ENCODE measurements at regions not wholly inside any gene's neighbourhood (a gene's known extent, or its start where the extent isn't known, plus 50 kb on each side); places are given as distances from the start of the nearest gene placed in this dataset.

- no peaks in the 10 kb centered on the region for H3K27me3 ChIP-seq (ENCODE audit: insufficient read depth, low read depth, low read length)
- H3K9ac ChIP-seq (ENCODE audit: low read length), result no peak overlapping the region
- TF ChIP-seq EZH2 (IDR thresholded peaks at IDR 0.05; ENCODE audit: borderline replicate concordance, insufficient read depth, low read length, poor library complexity, severe bottlenecking) (no peak), MXI1 (conservative IDR thresholded peaks at IDR 0.05; ENCODE audit: poor library complexity, severe bottlenecking) (no peak), POLR2AphosphoS5 (IDR thresholded peaks at IDR 0.05) (no peak), SMC3 (conservative IDR thresholded peaks at IDR 0.05; ENCODE audit: poor library complexity) (no peak), CTCF (IDR thresholded peaks at IDR 0.05; ENCODE audit: poor library complexity, severe bottlenecking) (no peak), EP300 (conservative IDR thresholded peaks at IDR 0.05; ENCODE audit: poor library complexity, severe bottlenecking) (no peak), REST (IDR thresholded peaks at IDR 0.05; ENCODE audit: borderline replicate concordance) (no peak), RAD21 (conservative IDR thresholded peaks at IDR 0.05) (no peak), TAF1 (IDR thresholded peaks at IDR 0.05; ENCODE audit: low read depth) (no peak)
- no peaks in the 10 kb centered on the region for H4K20me1 ChIP-seq (ENCODE audit: insufficient read depth)
- no peaks in the 10 kb centered on the region for H3K36me3 ChIP-seq (ENCODE audit: insufficient read depth, low read length)
- H3K9me3 ChIP-seq (ENCODE audit: low read length), result no peaks in the 10 kb centered on the region
- H3K27ac ChIP-seq (ENCODE audit: low read length), result no peak overlapping the region
- no peaks in the 10 kb centered on the region for H3K9me2 ChIP-seq (ENCODE audit: insufficient read depth, low read length)
- H3K4me2 ChIP-seq (ENCODE audit: low read length), result no peak overlapping the region
- H2AFZ ChIP-seq (ENCODE audit: low read depth, low read length), result no peak overlapping the region
- H3F3A ChIP-seq (ENCODE audit: insufficient read depth, low read length, poor library complexity, severe bottlenecking), result no peaks in the 10 kb centered on the region
- no peak overlapping the region for H3K4me3 ChIP-seq (ENCODE audit: low read length)
- peaks cover under 1% of the 10 kb centered on the region for H3K79me2 ChIP-seq (replicated peaks; ENCODE audit: insufficient read depth, low read length)
Measured at GRCh38 chr12:111076611-111077451, 156.5 kb upstream of the MYL2 start.

DNA sequence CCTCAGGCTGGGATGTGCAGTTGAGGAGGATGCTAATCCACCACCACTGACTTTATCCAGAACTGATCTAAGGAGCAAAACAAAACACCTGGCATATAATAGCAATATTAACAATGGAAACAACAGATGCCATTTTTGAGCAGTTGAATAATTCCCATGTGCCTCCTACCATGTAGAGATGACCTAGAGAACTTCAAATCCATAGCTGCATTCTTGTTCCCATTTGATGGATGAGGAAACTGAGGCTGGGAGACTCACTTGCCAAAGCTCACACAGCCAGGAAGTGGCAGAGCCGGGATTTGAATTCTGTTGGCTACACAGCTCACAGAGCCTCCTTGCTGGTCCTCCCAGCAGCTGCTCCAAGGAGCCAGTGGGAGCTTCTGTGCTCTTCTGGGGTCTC is 155.8 kb upstream of the MYL2 start:
- no peak overlapping the region for H3K9ac ChIP-seq (ENCODE audit: low read length)
- no peaks in the 10 kb centered on the region for H3K9me3 ChIP-seq (ENCODE audit: low read length)
- no peaks in the 10 kb centered on the region for H3K36me3 ChIP-seq (ENCODE audit: insufficient read depth, low read length)
- no peaks in the 10 kb centered on the region for H3K27me3 ChIP-seq (ENCODE audit: insufficient read depth, low read depth, low read length)
- H3K4me3 ChIP-seq (ENCODE audit: low read length), result no peak overlapping the region
- no peaks in the 10 kb centered on the region for H3F3A ChIP-seq (ENCODE audit: insufficient read depth, low read length, poor library complexity, severe bottlenecking)
- H4K20me1 ChIP-seq (ENCODE audit: insufficient read depth), result no peaks in the 10 kb centered on the region
- peaks cover 6% of the 10 kb centered on the region for H3K79me2 ChIP-seq (replicated peaks; ENCODE audit: insufficient read depth, low read length)
- H3K27ac ChIP-seq (ENCODE audit: low read length), result no peak overlapping the region
- no peaks in the 10 kb centered on the region for H3K9me2 ChIP-seq (ENCODE audit: insufficient read depth, low read length)
- no peak for TF ChIP-seq CTCF (IDR thresholded peaks at IDR 0.05; ENCODE audit: poor library complexity, severe bottlenecking)
- no peak overlapping the region for H3K4me2 ChIP-seq (ENCODE audit: low read length)
- no peak overlapping the region for H2AFZ ChIP-seq (ENCODE audit: low read depth, low read length)
